ENCODE measurements at regions not wholly inside any gene's neighbourhood (a gene's known extent, or its start where the extent isn't known, plus 50 kb on each side); places are given as distances from the start of the nearest gene placed in this dataset.
"Not testable (repeated sequence)": the region's sequence is repeated elsewhere in the genome, so short reads cannot be mapped to it uniquely, and the experiment has no call there.

- TF ChIP-seq CTCF (conservative IDR thresholded peaks at IDR 0.05; ENCODE audit: low read length); EZH2phosphoT487 (IDR thresholded peaks at IDR 0.05; ENCODE audit: borderline replicate concordance, low read depth, low read length): not testable (repeated sequence)
Measured at GRCh38 chr21:20048130-20048837, 949.9 kb upstream of the NCAM2 start.

Measured in OCI-LY7 (cell line).